Nephron progenitor cell (in vitro differentiated cells): ENCODE measurements at regions not wholly inside any gene's neighbourhood (a gene's known extent, or its start where the extent isn't known, plus 50 kb on each side); places are given as distances from the start of the nearest gene placed in this dataset.

ENCODE experiments used
- DNase-seq: peaks from one replicate; pipeline ENCODE4 v3.0.0; 2021
- H3K27ac Mint-ChIP-seq: 2 replicates; pipeline ENCODE4 v1.8.0; 2021; ENCODE audit warnings: mild to moderate bottlenecking, moderate library complexity, mixed read lengths
- H3K27me3 Mint-ChIP-seq: 2 replicates; pipeline ENCODE4 v1.8.0; 2021; ENCODE audit warnings: mild to moderate bottlenecking, low read depth, mixed read lengths; ENCODE audit not compliant: poor library complexity
- H3K36me3 Mint-ChIP-seq: 2 replicates; pipeline ENCODE4 v1.8.0; 2021; ENCODE audit warnings: low read depth, mixed read lengths
- H3K4me1 Mint-ChIP-seq: 2 replicates; pipeline ENCODE4 v1.8.0; 2021; ENCODE audit warnings: mixed read lengths
- H3K4me3 Mint-ChIP-seq: 2 replicates; pipeline ENCODE4 v1.8.0; 2021; ENCODE audit warnings: mild to moderate bottlenecking, moderate library complexity, mixed read lengths
- H3K9me3 Mint-ChIP-seq: 2 replicates; pipeline ENCODE4 v1.8.0; 2021; ENCODE audit warnings: mild to moderate bottlenecking, moderate library complexity, mixed read lengths
- TF ChIP-seq, protein P1 (sequence below): fragments of 200-600 bp; sonication (generic); IDR thresholded peaks from 2 replicates; pipeline ENCODE4 v1.5.0; 2021; ENCODE audit warnings: antibody characterized with exemption

GRCh38 chr5:158513490-158514318, 586.0 kb downstream of the EBF1 start:
- Mint-ChIP-seq H3K4me3 (no peak overlapping the region), H3K27me3 (peaks cover 5% of the 10 kb centered on the region), H3K36me3 (no peaks in the 10 kb centered on the region), H3K9me3 (no peaks in the 10 kb centered on the region), H3K27ac (no peak overlapping the region), H3K4me1 (no peaks in the 10 kb centered on the region)
- DNase-seq = no peak
- TF ChIP-seq, protein P1, sequence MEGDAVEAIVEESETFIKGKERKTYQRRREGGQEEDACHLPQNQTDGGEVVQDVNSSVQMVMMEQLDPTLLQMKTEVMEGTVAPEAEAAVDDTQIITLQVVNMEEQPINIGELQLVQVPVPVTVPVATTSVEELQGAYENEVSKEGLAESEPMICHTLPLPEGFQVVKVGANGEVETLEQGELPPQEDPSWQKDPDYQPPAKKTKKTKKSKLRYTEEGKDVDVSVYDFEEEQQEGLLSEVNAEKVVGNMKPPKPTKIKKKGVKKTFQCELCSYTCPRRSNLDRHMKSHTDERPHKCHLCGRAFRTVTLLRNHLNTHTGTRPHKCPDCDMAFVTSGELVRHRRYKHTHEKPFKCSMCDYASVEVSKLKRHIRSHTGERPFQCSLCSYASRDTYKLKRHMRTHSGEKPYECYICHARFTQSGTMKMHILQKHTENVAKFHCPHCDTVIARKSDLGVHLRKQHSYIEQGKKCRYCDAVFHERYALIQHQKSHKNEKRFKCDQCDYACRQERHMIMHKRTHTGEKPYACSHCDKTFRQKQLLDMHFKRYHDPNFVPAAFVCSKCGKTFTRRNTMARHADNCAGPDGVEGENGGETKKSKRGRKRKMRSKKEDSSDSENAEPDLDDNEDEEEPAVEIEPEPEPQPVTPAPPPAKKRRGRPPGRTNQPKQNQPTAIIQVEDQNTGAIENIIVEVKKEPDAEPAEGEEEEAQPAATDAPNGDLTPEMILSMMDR = no peak

- no peak overlapping the region for H3K4me3 Mint-ChIP-seq
- peaks cover 12% of the 10 kb centered on the region for H3K9me3 Mint-ChIP-seq
- H3K4me1 Mint-ChIP-seq = no peaks in the 10 kb centered on the region
- DNase-seq = no peak
- no peaks in the 10 kb centered on the region for H3K36me3 Mint-ChIP-seq
- H3K27me3 Mint-ChIP-seq = peaks cover 5% of the 10 kb centered on the region
- TF ChIP-seq, protein P1 = no peak
- no peak overlapping the region for H3K27ac Mint-ChIP-seq
Observed at GRCh38 chr5:158511454-158511853, 588.3 kb downstream of the EBF1 start.

DNA sequence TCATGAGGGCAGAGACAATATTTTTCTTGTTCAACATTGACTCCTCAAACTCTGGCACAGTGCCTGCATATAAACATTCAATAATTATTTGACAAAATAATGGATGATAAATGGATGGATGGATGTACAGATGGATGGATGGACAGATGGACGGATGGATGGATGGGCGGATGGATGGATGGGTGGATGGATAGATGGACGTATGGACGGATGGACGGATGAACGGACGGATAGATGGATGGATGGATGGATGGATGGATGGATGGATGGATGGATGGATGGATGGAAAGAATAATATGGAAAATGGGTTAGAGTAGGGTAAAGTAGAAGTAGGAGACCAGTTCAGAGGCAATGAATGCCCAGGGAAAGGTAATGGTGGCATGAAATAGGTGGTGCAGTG, 589.2 kb downstream of the EBF1 start:
- Mint-ChIP-seq H3K4me1 (no peaks in the 10 kb centered on the region), H3K27me3 (peaks cover 5% of the 10 kb centered on the region), H3K4me3 (no peak overlapping the region), H3K36me3 (peaks cover 2% of the 10 kb centered on the region), H3K9me3 (peaks cover 22% of the 10 kb centered on the region), H3K27ac (no peak overlapping the region)
- DNase-seq = no peak
- TF ChIP-seq, protein P1 = no peak

DNA sequence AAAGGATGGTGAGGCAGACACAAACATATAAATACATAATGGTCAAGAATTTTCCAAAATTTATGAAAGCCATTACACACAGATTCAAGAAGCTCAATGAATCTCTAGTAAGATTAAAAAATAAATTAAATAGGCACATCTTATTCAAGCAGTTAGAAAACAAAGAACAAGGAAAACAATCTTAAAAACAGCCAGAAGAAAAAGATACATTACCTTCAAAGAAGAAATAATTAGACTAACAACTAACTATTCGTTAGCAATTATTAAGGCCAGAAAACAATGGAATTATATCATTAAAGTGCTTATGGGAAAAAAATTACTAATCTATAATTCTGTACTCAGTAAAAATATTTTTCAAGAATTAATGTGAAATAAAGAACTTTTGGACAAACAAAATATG, 593.1 kb downstream of the EBF1 start:
- H3K9me3 Mint-ChIP-seq = peaks cover 29% of the 10 kb centered on the region
- no peak for DNase-seq
- H3K4me1 Mint-ChIP-seq = peaks cover 4% of the 10 kb centered on the region
- no peak overlapping the region for H3K27ac Mint-ChIP-seq
- TF ChIP-seq, protein P1 = no peak
- no peak overlapping the region for H3K4me3 Mint-ChIP-seq
- H3K27me3 Mint-ChIP-seq = peaks cover 5% of the 10 kb centered on the region
- peaks cover 5% of the 10 kb centered on the region for H3K36me3 Mint-ChIP-seq

GRCh38 chr5:158502686-158503085, 597.0 kb downstream of the EBF1 start:
- Mint-ChIP-seq H3K4me3 (no peak overlapping the region), H3K9me3 (peaks cover 29% of the 10 kb centered on the region), H3K27ac (no peak overlapping the region), H3K27me3 (no peaks in the 10 kb centered on the region), H3K4me1 (peaks cover 4% of the 10 kb centered on the region), H3K36me3 (peaks cover 5% of the 10 kb centered on the region)
- DNase-seq = no peak
- TF ChIP-seq, protein P1 = no peak

- H3K4me1 Mint-ChIP-seq = peaks cover 10% of the 10 kb centered on the region
- no peak overlapping the region for H3K27ac Mint-ChIP-seq
- H3K36me3 Mint-ChIP-seq = no peaks in the 10 kb centered on the region
- H3K27me3 Mint-ChIP-seq = no peaks in the 10 kb centered on the region
- no peak for DNase-seq
- H3K4me3 Mint-ChIP-seq = no peak overlapping the region
- TF ChIP-seq, protein P1 = no peak
- peaks cover 2% of the 10 kb centered on the region for H3K9me3 Mint-ChIP-seq
Observed at GRCh38 chr5:158499892-158500418, 599.8 kb downstream of the EBF1 start.
